Ureter (tissue), 1 donor: ENCODE measurements at regions not wholly inside any gene's neighbourhood (a gene's known extent, or its start where the extent isn't known, plus 50 kb on each side); places are given as distances from the start of the nearest gene placed in this dataset.

Experiments
- DNase-seq: peaks from one replicate; pipeline ENCODE4 v3.0.0-alpha.2; 2020; ENCODE audit warnings: low spot score
- donor health status: DM: yes; HTN: yes; CAD: no.

GRCh38 chr2:45255563-45255962 lies 246.3 kb upstream of the SIX2 start:
- DNase-seq: no peak

- no peak for DNase-seq
Measured at GRCh38 chr2:45254025-45254424, 244.8 kb upstream of the SIX2 start.

GRCh38 chr2:45253151-45253550 lies 243.9 kb upstream of the SIX2 start:
- no peak for DNase-seq

GRCh38 chr2:45250176-45250575 lies 240.9 kb upstream of the SIX2 start:
- no peak for DNase-seq

- DNase-seq: no peak
Measured at GRCh38 chr2:45248214-45248613, 239.0 kb upstream of the SIX2 start.

GRCh38 chr2:45244928-45245327 lies 235.7 kb upstream of the SIX2 start:
- DNase-seq: no peak

- DNase-seq: no peak
Measured at GRCh38 chr2:45242161-45242741, 233.0 kb upstream of the SIX2 start.

- no peak for DNase-seq
Measured at GRCh38 chr2:45241061-45241561, 231.9 kb upstream of the SIX2 start.

GRCh38 chr2:45237850-45238542 lies 228.7 kb upstream of the SIX2 start:
- DNase-seq: no peak

- DNase-seq: no peak
Measured at GRCh38 chr2:45237128-45237527, 227.9 kb upstream of the SIX2 start.

- DNase-seq: no peak
Measured at GRCh38 chr2:45236268-45236667, 227.0 kb upstream of the SIX2 start.

GRCh38 chr2:45233301-45233700 lies 224.0 kb upstream of the SIX2 start:
- DNase-seq: no peak

GRCh38 chr2:45232818-45233217 lies 223.6 kb upstream of the SIX2 start:
- no peak for DNase-seq

- DNase-seq: no peak
Measured at GRCh38 chr2:45229411-45229810, 220.2 kb upstream of the SIX2 start.

- DNase-seq: no peak
Measured at GRCh38 chr2:45227347-45227746, 218.1 kb upstream of the SIX2 start.

- DNase-seq: no peak
Measured at GRCh38 chr2:45224993-45225380, 215.7 kb upstream of the SIX2 start.

- DNase-seq: no peak
Measured at GRCh38 chr2:45224321-45224992, 215.2 kb upstream of the SIX2 start.

GRCh38 chr2:45223531-45223930 lies 214.3 kb upstream of the SIX2 start:
- no peak for DNase-seq

- DNase-seq: no peak
Measured at GRCh38 chr2:45220227-45220626, 211.0 kb upstream of the SIX2 start.

- no peak for DNase-seq
Measured at GRCh38 chr2:45218931-45219339, 209.7 kb upstream of the SIX2 start.

GRCh38 chr2:45218297-45218696 lies 209.0 kb upstream of the SIX2 start:
- no peak for DNase-seq

- DNase-seq: no peak
Measured at GRCh38 chr2:45216118-45216517, 206.9 kb upstream of the SIX2 start.

- DNase-seq: no peak
Measured at GRCh38 chr2:45214550-45214949, 205.3 kb upstream of the SIX2 start.
